ENCODE measurements at regions not wholly inside any gene's neighbourhood (a gene's known extent, or its start where the extent isn't known, plus 50 kb on each side); places are given as distances from the start of the nearest gene placed in this dataset.

- ATAC-seq (replicated peaks in 1 of 4) (no peak), DNase-seq (no peak)
- Mint-ChIP-seq H3K4me3 (no peak overlapping the region), H3K27ac (no peak overlapping the region), H3K36me3 (no peaks in the 10 kb centered on the region), H3K9me3 (peaks cover 0 to 10% (median 0%) of the 10 kb centered on the region in 3 donors), H3K27me3 (no peaks in the 10 kb centered on the region), H3K4me1 (peaks cover 25 to 36% (median 25%) of the 10 kb centered on the region in 3 donors)
- H3K36me3 ChIP-seq (ENCODE audit: control insufficient read depth in 2 of 2, extremely low read depth in 1 of 2, insufficient read depth in 1 of 2, low read length in 1 of 2) = no peaks in the 10 kb centered on the region
- ChIA-PET POLR2A (no interaction called here), CTCF (interaction anchor here in 1 of 2 donors (0.5 kb wide), 1 partner anchor 817 kb away, joined by 4 read pairs; no protein-coding TSS in a partner anchor)
- WGBS (ENCODE audit: insufficient coverage) = 100% methylated on average over 4 of the region's 5 CpGs
- peaks cover 0 to 7% of the 10 kb centered on the region in 2 experiments for H3K4me1 ChIP-seq (ENCODE audit: control insufficient read depth in 1 of 2, extremely low read depth in 1 of 2, insufficient read depth in 2 of 2, low read length in 2 of 2)
- peaks cover 0 to 6% of the 10 kb centered on the region in 2 experiments for H3K27me3 ChIP-seq (replicated peaks in 1 of 2; ENCODE audit: control insufficient read depth in 2 of 2, extremely low read depth in 1 of 2, insufficient read depth in 2 of 2, low read length in 1 of 2)
- H3K4me3 ChIP-seq (ENCODE audit: control insufficient read depth in 1 of 2, extremely low read depth in 1 of 2, low read length in 1 of 2) = no peak overlapping the region
- no peaks in the 10 kb centered on the region for H3K9me3 ChIP-seq
- no peak overlapping the region for H3K27ac ChIP-seq (ENCODE audit: low read length)
Observed at GRCh38 chr7:22669692-22670421, 57.1 kb upstream of the IL6 start.

- Mint-ChIP-seq H3K9me3 (peaks cover 0 to 10% (median 0%) of the 10 kb centered on the region in 3 donors), H3K27me3 (no peaks in the 10 kb centered on the region), H3K36me3 (no peaks in the 10 kb centered on the region), H3K27ac (no peak overlapping the region), H3K4me1 (peaks cover 19 to 30% (median 20%) of the 10 kb centered on the region in 3 donors), H3K4me3 (no peak overlapping the region)
- ChIA-PET POLR2A (interaction anchor here in 1 of 2 donors (0.6 kb wide), 1 partner anchor 7 kb away, joined by 3 read pairs; no protein-coding TSS in a partner anchor), CTCF (interaction anchor here in 1 of 2 donors (0.5 kb wide), 1 partner anchor 146 kb away, joined by 3 read pairs; no protein-coding TSS in a partner anchor)
- Histone ChIP-seq H3K4me1 (ENCODE audit: control insufficient read depth in 1 of 2, extremely low read depth in 1 of 2, insufficient read depth in 2 of 2, low read length in 2 of 2) (peaks cover 0 to 4% of the 10 kb centered on the region in 2 experiments), H3K36me3 (ENCODE audit: control insufficient read depth in 2 of 2, extremely low read depth in 1 of 2, insufficient read depth in 1 of 2, low read length in 1 of 2) (no peaks in the 10 kb centered on the region), H3K27me3 (replicated peaks in 1 of 2; ENCODE audit: control insufficient read depth in 2 of 2, extremely low read depth in 1 of 2, insufficient read depth in 2 of 2, low read length in 1 of 2) (peaks cover 0 to 6% of the 10 kb centered on the region in 2 experiments), H3K27ac (ENCODE audit: low read length) (no peak overlapping the region), H3K4me3 (ENCODE audit: control insufficient read depth in 1 of 2, extremely low read depth in 1 of 2, low read length in 1 of 2) (no peak overlapping the region), H3K9me3 (no peaks in the 10 kb centered on the region)
- DNase-seq = no peak
- no peak for ATAC-seq (replicated peaks in 1 of 4)
- WGBS (ENCODE audit: insufficient coverage) = 90% methylated on average over 1 of the region's 3 CpGs
Observed at GRCh38 chr7:22668971-22669401, 58.0 kb upstream of the IL6 start.

GRCh38 chr7:22667562-22668239, 59.3 kb upstream of the IL6 start:
- no peak overlapping the region for H3K4me3 Mint-ChIP-seq
- WGBS (ENCODE audit: insufficient coverage) = 77% methylated on average over 2 of the region's 2 CpGs
- peaks cover 0 to 6% of the 10 kb centered on the region in 2 experiments for H3K27me3 ChIP-seq (replicated peaks in 1 of 2; ENCODE audit: control insufficient read depth in 2 of 2, extremely low read depth in 1 of 2, insufficient read depth in 2 of 2, low read length in 1 of 2)
- ChIA-PET POLR2A (no interaction called here), CTCF (interaction anchor here in 1 of 2 donors (0.7 kb wide), 1 partner anchor 377 kb away, joined by 3 read pairs; no protein-coding TSS in a partner anchor)
- no peak for ATAC-seq (replicated peaks in 1 of 4)
- peaks cover 0 to 4% of the 10 kb centered on the region in 2 experiments for H3K4me1 ChIP-seq (ENCODE audit: control insufficient read depth in 1 of 2, extremely low read depth in 1 of 2, insufficient read depth in 2 of 2, low read length in 2 of 2)
- H3K36me3 ChIP-seq (ENCODE audit: control insufficient read depth in 2 of 2, extremely low read depth in 1 of 2, insufficient read depth in 1 of 2, low read length in 1 of 2) = no peaks in the 10 kb centered on the region
- H3K27me3 Mint-ChIP-seq = no peaks in the 10 kb centered on the region
- peaks cover 6 to 21% (median 9%) of the 10 kb centered on the region in 3 donors for H3K4me1 Mint-ChIP-seq
- H3K9me3 ChIP-seq = no peaks in the 10 kb centered on the region
- H3K36me3 Mint-ChIP-seq = no peaks in the 10 kb centered on the region
- H3K27ac ChIP-seq (ENCODE audit: low read length) = no peak overlapping the region
- H3K9me3 Mint-ChIP-seq = peaks cover 0 to 3% (median 0%) of the 10 kb centered on the region in 3 donors
- no peak for DNase-seq
- H3K4me3 ChIP-seq (ENCODE audit: control insufficient read depth in 1 of 2, extremely low read depth in 1 of 2, low read length in 1 of 2) = no peak overlapping the region
- H3K27ac Mint-ChIP-seq = no peak overlapping the region

- H3K27ac ChIP-seq (ENCODE audit: low read length) = no peak overlapping the region
- ChIA-PET POLR2A (no interaction called here), CTCF (interaction anchor here in 1 of 2 donors (0.7 kb wide), 1 partner anchor 377 kb away, joined by 3 read pairs; no protein-coding TSS in a partner anchor)
- WGBS (ENCODE audit: insufficient coverage) = 95% methylated on average over 7 of the region's 13 CpGs
- Mint-ChIP-seq H3K27ac (no peak overlapping the region), H3K4me1 (peaks cover under 1 to 18% (median 4%) of the 10 kb centered on the region in 3 donors), H3K9me3 (no peaks in the 10 kb centered on the region), H3K4me3 (no peak overlapping the region), H3K36me3 (no peaks in the 10 kb centered on the region), H3K27me3 (peaks cover 0 to 2% of the 10 kb centered on the region in 2 donors)
- H3K4me3 ChIP-seq (ENCODE audit: control insufficient read depth in 1 of 2, extremely low read depth in 1 of 2, low read length in 1 of 2) = no peak overlapping the region
- H3K4me1 ChIP-seq (ENCODE audit: control insufficient read depth in 1 of 2, extremely low read depth in 1 of 2, insufficient read depth in 2 of 2, low read length in 2 of 2) = peaks cover 0 to 4% of the 10 kb centered on the region in 2 experiments
- ATAC-seq (replicated peaks in 1 of 4) (no peak), DNase-seq (no peak)
- H3K9me3 ChIP-seq = no peaks in the 10 kb centered on the region
- H3K36me3 ChIP-seq (ENCODE audit: control insufficient read depth in 2 of 2, extremely low read depth in 1 of 2, insufficient read depth in 1 of 2, low read length in 1 of 2) = no peaks in the 10 kb centered on the region
- H3K27me3 ChIP-seq (replicated peaks in 1 of 2; ENCODE audit: control insufficient read depth in 2 of 2, extremely low read depth in 1 of 2, insufficient read depth in 2 of 2, low read length in 1 of 2) = peaks cover 0 to 6% of the 10 kb centered on the region in 2 experiments
Observed at GRCh38 chr7:22667187-22667561, 59.8 kb upstream of the IL6 start.

GRCh38 chr7:22666732-22667131, 60.3 kb upstream of the IL6 start:
- H3K4me1 Mint-ChIP-seq = peaks cover 0 to 14% (median 2%) of the 10 kb centered on the region in 3 donors
- no peak overlapping the region for H3K27ac Mint-ChIP-seq
- H3K4me3 Mint-ChIP-seq = no peak overlapping the region
- H3K36me3 Mint-ChIP-seq = no peaks in the 10 kb centered on the region
- H3K27me3 ChIP-seq (replicated peaks in 1 of 2; ENCODE audit: control insufficient read depth in 2 of 2, extremely low read depth in 1 of 2, insufficient read depth in 2 of 2, low read length in 1 of 2) = peaks cover 0 to 6% of the 10 kb centered on the region in 2 experiments
- peaks cover 0 to 4% of the 10 kb centered on the region in 2 experiments for H3K4me1 ChIP-seq (ENCODE audit: control insufficient read depth in 1 of 2, extremely low read depth in 1 of 2, insufficient read depth in 2 of 2, low read length in 2 of 2)
- no peak for ATAC-seq (replicated peaks in 1 of 4)
- H3K9me3 ChIP-seq = no peaks in the 10 kb centered on the region
- no peak for DNase-seq
- WGBS (ENCODE audit: insufficient coverage) = no CpG with 5 or more reads among the region's 1 CpG
- H3K9me3 Mint-ChIP-seq = no peaks in the 10 kb centered on the region
- no peaks in the 10 kb centered on the region for H3K36me3 ChIP-seq (ENCODE audit: control insufficient read depth in 2 of 2, extremely low read depth in 1 of 2, insufficient read depth in 1 of 2, low read length in 1 of 2)
- peaks cover 0 to 2% of the 10 kb centered on the region in 2 donors for H3K27me3 Mint-ChIP-seq
- no peak overlapping the region for H3K27ac ChIP-seq (ENCODE audit: low read length)
- ChIA-PET POLR2A (no interaction called here), CTCF (no interaction called here)
- H3K4me3 ChIP-seq (ENCODE audit: control insufficient read depth in 1 of 2, extremely low read depth in 1 of 2, low read length in 1 of 2) = no peak overlapping the region

GRCh38 chr7:22665923-22666322, 61.1 kb upstream of the IL6 start:
- ChIA-PET POLR2A (no interaction called here), CTCF (no interaction called here)
- no peaks in the 10 kb centered on the region for H3K4me1 ChIP-seq (ENCODE audit: control insufficient read depth in 1 of 2, extremely low read depth in 1 of 2, insufficient read depth in 2 of 2, low read length in 2 of 2)
- peaks cover 0 to 6% of the 10 kb centered on the region in 2 experiments for H3K27me3 ChIP-seq (replicated peaks in 1 of 2; ENCODE audit: control insufficient read depth in 2 of 2, extremely low read depth in 1 of 2, insufficient read depth in 2 of 2, low read length in 1 of 2)
- WGBS (ENCODE audit: insufficient coverage) = 68% methylated on average over 3 of the region's 7 CpGs
- no peak for DNase-seq
- H3K4me1 Mint-ChIP-seq = peaks cover 0 to 7% (median 0%) of the 10 kb centered on the region in 3 donors
- H3K27ac Mint-ChIP-seq = no peak overlapping the region
- H3K9me3 Mint-ChIP-seq = no peaks in the 10 kb centered on the region
- H3K36me3 Mint-ChIP-seq = no peaks in the 10 kb centered on the region
- H3K27me3 Mint-ChIP-seq = peaks cover 0 to 2% of the 10 kb centered on the region in 2 donors
- no peak overlapping the region for H3K4me3 ChIP-seq (ENCODE audit: control insufficient read depth in 1 of 2, extremely low read depth in 1 of 2, low read length in 1 of 2)
- no peak for ATAC-seq (replicated peaks in 1 of 4)
- H3K4me3 Mint-ChIP-seq = no peak overlapping the region
- H3K9me3 ChIP-seq = no peaks in the 10 kb centered on the region
- no peaks in the 10 kb centered on the region for H3K36me3 ChIP-seq (ENCODE audit: control insufficient read depth in 2 of 2, extremely low read depth in 1 of 2, insufficient read depth in 1 of 2, low read length in 1 of 2)
- no peak overlapping the region for H3K27ac ChIP-seq (ENCODE audit: low read length)
